DOHH2 (cell line): ENCODE measurements at regions not wholly inside any gene's neighbourhood (a gene's known extent, or its start where the extent isn't known, plus 50 kb on each side); places are given as distances from the start of the nearest gene placed in this dataset.

ENCODE experiments used
- CTCF ChIP-seq: fragments of 200-600 bp; sonication (generic); IDR thresholded peaks from one replicate; pipeline ENCODE4 v1.5.1; 2014; ENCODE audit warnings: antibody characterized with exemption, mild to moderate bottlenecking, low read depth, low read length; ENCODE audit not compliant: poor library complexity, severe bottlenecking
- EZH2phosphoT487 ChIP-seq: fragments of 200-600 bp; sonication (generic); IDR thresholded peaks from 2 replicates; pipeline ENCODE4 v1.6.1; 2017; ENCODE audit warnings: borderline replicate concordance, mild to moderate bottlenecking, antibody characterized with exemption, low read length, moderate library complexity, mixed read lengths

- TF ChIP-seq CTCF (no peak), EZH2phosphoT487 (no peak)
Observed at GRCh38 chr11:92739041-92739440, 230.4 kb upstream of the MTNR1B start.
